HCT116 (cell line): ENCODE measurements at regions not wholly inside any gene's neighbourhood (a gene's known extent, or its start where the extent isn't known, plus 50 kb on each side); places are given as distances from the start of the nearest gene placed in this dataset.
"Not testable (repeated sequence)": the region's sequence is repeated elsewhere in the genome, so short reads cannot be mapped to it uniquely, and the experiment has no call there.

Source experiments
- ATAC-seq: fragments of 200-7000 bp; cut with Tn5 transposase; 2 replicates; pipeline ENCODE4 v1.9.1; 2020; ENCODE audit warnings: mild to moderate bottlenecking, moderate library complexity
- BruUV-seq: library from RNA; stranded (reverse); fragments of 400-500 nt; replicated peaks from 2 replicates; lab custom pipeline; 2021; lab: Mats Ljungman, UMichigan
- CTCF ChIA-PET: fragments of 300-600 bp; sonication (Branson Sonifier 250); formaldehyde crosslinking; loops from one replicate; lab custom pipeline; 2021; ENCODE audit warnings: antibody characterized with exemption; lab: Charles Lee
- POLR2A ChIA-PET: fragments of 300-600, 350-600 bp; sonication (Branson Sonifier 250); formaldehyde crosslinking; loops from one replicate; lab custom pipeline; 2021; ENCODE audit warnings: antibody characterized with exemption; lab: Charles Lee
- RAD21 ChIA-PET, 2 experiments: fragments of 300-600 bp; sonication (Branson Sonifier 250); formaldehyde crosslinking; loops; one replicate each; lab custom pipeline; 2023; ENCODE audit warnings: low total read pairs in 2 of 2; ENCODE audit not compliant: uncharacterized antibody in 2 of 2, unreplicated experiment in 2 of 2, low non-redundant PET in 1 of 2; lab: Charles Lee
- DNase-seq: peaks from one replicate; pipeline ENCODE4 v3.0.0-alpha.2; 2010; ENCODE audit warnings: low read depth, low spot score
- H2AFZ ChIP-seq: fragments of 200-600 bp; shearing (Covaris generic), sonication (generic); 2 replicates; pipeline ENCODE4 v1.6.1; 2017; ENCODE audit warnings: low read depth, mixed run types, mixed read lengths, antibody characterized with exemption, low read length; ENCODE audit not compliant: poor library complexity, severe bottlenecking
- H3K27ac ChIP-seq: 2 replicates; pipeline ENCODE4 v1.5.1; 2012; ENCODE audit warnings: low read depth, low read length
- H3K27me3 ChIP-seq: fragments of 200-600 bp; sonication (generic); 2 replicates; pipeline ENCODE4 v1.6.1; 2016; ENCODE audit warnings: mixed run types, low read length, mixed read lengths; ENCODE audit not compliant: insufficient read depth
- H3K36me3 ChIP-seq, 2 experiments: fragments of 200-500 bp in 1 of 2; fragments of 200-600 bp in 1 of 2; sonication (Bioruptor generic) in 1 of 2; sonication (generic) in 1 of 2; 2 replicates each; pipeline versions ENCODE4 v1.5.1 to v1.6.1; 2014 to 2016; ENCODE audit warnings: low read length in 2 of 2, inconsistent platforms in 1 of 2, mixed read lengths in 1 of 2, mixed run types in 1 of 2; ENCODE audit not compliant: insufficient read depth in 2 of 2, control insufficient read depth in 1 of 2
- H3K4me1 ChIP-seq, 2 experiments: fragments of 200-600 bp in 1 of 2; sonication (generic) in 1 of 2; 2 replicates each; pipeline versions ENCODE4 v1.5.1 to v1.6.1; 2012 to 2017; ENCODE audit warnings: low read length in 2 of 2, inconsistent platforms in 1 of 2, mild to moderate bottlenecking in 1 of 2, mixed read lengths in 1 of 2, mixed run types in 1 of 2, moderate library complexity in 1 of 2; ENCODE audit not compliant: insufficient read depth in 2 of 2, control insufficient read depth in 1 of 2
- H3K4me2 ChIP-seq: fragments of 200-600 bp; sonication (generic); 2 replicates; pipeline ENCODE4 v1.6.1; 2017; ENCODE audit warnings: mixed run types, low read length, mixed read lengths
- H3K4me3 ChIP-seq, 2 experiments: fragments of 200-600 bp in 1 of 2; sonication (generic) in 1 of 2; replicated peaks in 1 of 2; 2 replicates each; pipeline ENCODE4 v1.5.1; 2011 to 2016; ENCODE audit warnings: low read length in 2 of 2, control low read depth in 1 of 2, low read depth in 1 of 2, mild to moderate bottlenecking in 1 of 2, mixed read lengths in 1 of 2, mixed run types in 1 of 2
- H3K79me2 ChIP-seq: fragments of 200-600 bp; sonication (generic); 2 replicates; pipeline ENCODE4 v1.6.1; 2017; ENCODE audit warnings: mild to moderate bottlenecking, mixed run types, low read length, moderate library complexity, mixed read lengths; ENCODE audit not compliant: insufficient read depth
- H3K9ac ChIP-seq: fragments of 200-600 bp; sonication (generic); 2 replicates; pipeline ENCODE4 v1.6.1; 2016; ENCODE audit warnings: low read length, mixed read lengths
- H3K9me2 ChIP-seq: fragments of 200-600 bp; sonication (generic), shearing (Covaris generic); 2 replicates; pipeline ENCODE4 v1.6.1; 2017; ENCODE audit warnings: mixed run types, mild to moderate bottlenecking, moderate library complexity; ENCODE audit not compliant: insufficient read depth
- H3K9me3 ChIP-seq, 2 experiments: fragments of 200-500 bp in 1 of 2; fragments of 200-600 bp in 1 of 2; sonication (Bioruptor generic) in 1 of 2; sonication (generic) in 1 of 2; 2 replicates each; pipeline ENCODE4 v1.6.1; 2014 to 2017; ENCODE audit warnings: low read length in 2 of 2, mixed read lengths in 2 of 2, inconsistent platforms in 1 of 2, low read depth in 1 of 2, mild to moderate bottlenecking in 1 of 2, mixed run types in 1 of 2, moderate library complexity in 1 of 2; ENCODE audit not compliant: control insufficient read depth in 1 of 2, insufficient read depth in 1 of 2
- H4K20me1 ChIP-seq: fragments of 200-600 bp; sonication (generic), shearing (Covaris generic); 2 replicates; pipeline ENCODE4 v1.6.1; 2017; ENCODE audit warnings: mixed run types, mild to moderate bottlenecking, moderate library complexity; ENCODE audit not compliant: insufficient read depth
- intact Hi-C: fragments of 100-400 bp; cut with micrococcal nuclease; formaldehyde crosslinking; loops from 2 replicates; pipeline ENCODE4 v1.10.0; 2022

- ATAC-seq, H3K4me1 ChIP-seq, BruUV-seq, H3K27ac ChIP-seq, H2AFZ ChIP-seq, intact Hi-C loops, H3K36me3 ChIP-seq, RAD21 ChIA-PET, H3K4me3 ChIP-seq, H3K9me3 ChIP-seq, H4K20me1 ChIP-seq, H3K79me2 ChIP-seq, CTCF ChIA-PET, H3K4me2 ChIP-seq, DNase-seq, POLR2A ChIA-PET, H3K9ac ChIP-seq, H3K9me2 ChIP-seq, H3K27me3 ChIP-seq: not testable (repeated sequence)
Observed at GRCh38 chr10:46796351-46796750, 114.9 kb upstream of the PTPN20 start.

- H4K20me1 ChIP-seq, H3K36me3 ChIP-seq, H3K27ac ChIP-seq, intact Hi-C loops, H3K79me2 ChIP-seq, H3K27me3 ChIP-seq, H3K9me2 ChIP-seq, BruUV-seq, DNase-seq, H3K9ac ChIP-seq, H3K4me1 ChIP-seq, H3K9me3 ChIP-seq, RAD21 ChIA-PET, ATAC-seq, H2AFZ ChIP-seq, CTCF ChIA-PET, H3K4me2 ChIP-seq, H3K4me3 ChIP-seq, POLR2A ChIA-PET: not testable (repeated sequence)
Observed at GRCh38 chr10:46802010-46802409, 109.2 kb upstream of the PTPN20 start.

- H4K20me1 ChIP-seq, H3K9ac ChIP-seq, BruUV-seq, H3K27ac ChIP-seq, H3K27me3 ChIP-seq, DNase-seq, ATAC-seq, intact Hi-C loops, H3K9me2 ChIP-seq, CTCF ChIA-PET, H3K9me3 ChIP-seq, H2AFZ ChIP-seq, H3K4me2 ChIP-seq, H3K4me1 ChIP-seq, H3K36me3 ChIP-seq, H3K4me3 ChIP-seq, POLR2A ChIA-PET, RAD21 ChIA-PET, H3K79me2 ChIP-seq: not testable (repeated sequence)
Observed at GRCh38 chr10:46803082-46803481, 108.1 kb upstream of the PTPN20 start.

GRCh38 chr10:46810222-46810621 is 101.0 kb upstream of the PTPN20 start:
- BruUV-seq, POLR2A ChIA-PET, ATAC-seq, H2AFZ ChIP-seq, H3K9me2 ChIP-seq, H3K4me1 ChIP-seq, H3K9me3 ChIP-seq, H3K27me3 ChIP-seq, H3K27ac ChIP-seq, H3K36me3 ChIP-seq, H4K20me1 ChIP-seq, DNase-seq, CTCF ChIA-PET, H3K4me2 ChIP-seq, H3K4me3 ChIP-seq, H3K9ac ChIP-seq, intact Hi-C loops, H3K79me2 ChIP-seq, RAD21 ChIA-PET: not testable (repeated sequence)

- H3K9me2 ChIP-seq, intact Hi-C loops, H3K9ac ChIP-seq, H3K36me3 ChIP-seq, H3K27ac ChIP-seq, H3K4me2 ChIP-seq, H3K9me3 ChIP-seq, H2AFZ ChIP-seq, H3K4me1 ChIP-seq, BruUV-seq, POLR2A ChIA-PET, RAD21 ChIA-PET, H3K27me3 ChIP-seq, H3K79me2 ChIP-seq, CTCF ChIA-PET, ATAC-seq, H4K20me1 ChIP-seq, DNase-seq, H3K4me3 ChIP-seq: not testable (repeated sequence)
Observed at GRCh38 chr10:46816126-46816525, 95.1 kb upstream of the PTPN20 start.
